HG03108 (cell line): ENCODE measurements at regions not wholly inside any gene's neighbourhood (a gene's known extent, or its start where the extent isn't known, plus 50 kb on each side); places are given as distances from the start of the nearest gene placed in this dataset.
"Not testable (repeated sequence)": the region's sequence is repeated elsewhere in the genome, so short reads cannot be mapped to it uniquely, and the experiment has no call there.

Experiments used
- ATAC-seq: cut with Tn5 transposase; IDR thresholded peaks from one replicate; pipeline ENCODE4 v1.9.1; 2021; ENCODE audit warnings: moderate library complexity; ENCODE audit not compliant: unreplicated experiment

DNA sequence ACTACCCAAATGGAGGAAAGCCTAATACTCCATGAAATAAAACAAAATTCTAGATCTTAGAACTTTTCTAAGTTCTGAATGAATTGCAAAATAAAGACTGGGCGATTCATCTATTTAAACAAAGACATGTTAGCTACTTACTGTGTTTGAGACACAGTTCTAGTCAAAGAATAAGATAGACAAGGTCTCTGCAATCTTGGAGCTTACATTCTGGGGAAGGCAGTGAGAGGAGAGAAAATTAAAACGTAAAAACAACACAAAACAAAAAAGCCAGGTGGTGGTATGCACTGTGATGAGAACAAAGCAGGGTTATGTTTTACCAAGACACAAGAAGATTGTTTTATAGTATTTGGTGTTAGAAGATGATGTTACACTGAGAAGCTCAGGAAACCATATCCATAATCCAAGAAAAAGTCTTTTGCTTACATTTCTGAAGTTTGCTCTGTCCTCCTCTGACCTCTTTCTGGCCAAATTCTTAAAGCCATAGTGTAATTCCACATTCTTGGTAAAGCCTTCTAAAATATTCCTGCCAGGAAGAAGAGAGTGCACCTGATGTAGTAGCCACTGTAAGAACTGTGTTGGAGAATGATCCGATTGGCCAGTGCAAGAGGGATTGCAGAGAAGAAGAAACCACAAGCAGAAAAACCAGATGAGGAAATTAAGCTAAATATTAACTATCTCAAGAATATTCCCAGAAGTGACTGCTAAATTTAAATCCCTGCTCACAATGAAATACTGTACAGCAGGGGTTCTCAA is 218.4 kb downstream of the PCSK1 start:
- ATAC-seq, result no peak

DNA sequence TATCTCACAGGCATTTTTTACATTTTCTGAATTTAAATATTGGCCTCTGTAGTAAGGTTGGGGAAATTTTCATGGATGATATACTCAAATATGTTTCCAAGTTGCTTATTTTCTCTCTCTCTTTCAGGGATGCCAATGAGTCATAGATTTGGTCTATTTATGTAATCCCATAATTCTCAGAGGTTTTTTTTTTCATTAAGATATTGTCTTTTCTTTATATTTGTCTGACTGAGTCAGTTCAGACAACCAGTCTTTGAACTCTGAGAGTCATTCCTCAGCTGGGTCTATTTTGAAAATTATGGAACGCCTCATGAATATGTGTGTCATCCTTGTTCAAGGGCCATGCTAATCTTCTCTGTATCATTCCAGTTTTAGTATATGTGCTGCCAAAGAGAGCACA is 223.2 kb downstream of the PCSK1 start:
- ATAC-seq, result no peak

DNA sequence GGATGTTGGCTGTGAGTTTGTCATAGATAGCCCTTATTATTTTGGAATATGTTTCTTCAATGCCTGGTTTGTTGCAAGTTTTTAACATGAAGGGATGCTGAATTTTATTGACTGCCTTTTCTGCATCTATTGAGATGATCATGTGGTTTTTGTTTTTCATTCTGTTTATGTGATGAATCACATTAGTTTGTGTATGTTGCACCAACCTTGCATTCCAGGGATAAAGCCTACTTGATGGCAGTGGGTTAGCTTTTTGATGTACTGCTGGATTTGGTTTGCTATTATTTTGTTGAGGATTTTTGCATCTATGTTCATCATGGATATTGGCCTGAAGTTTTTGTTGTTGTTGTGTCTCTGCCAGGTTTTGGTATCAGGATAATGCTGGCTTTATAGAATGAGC is 225.6 kb downstream of the PCSK1 start:
- ATAC-seq, result no peak

DNA sequence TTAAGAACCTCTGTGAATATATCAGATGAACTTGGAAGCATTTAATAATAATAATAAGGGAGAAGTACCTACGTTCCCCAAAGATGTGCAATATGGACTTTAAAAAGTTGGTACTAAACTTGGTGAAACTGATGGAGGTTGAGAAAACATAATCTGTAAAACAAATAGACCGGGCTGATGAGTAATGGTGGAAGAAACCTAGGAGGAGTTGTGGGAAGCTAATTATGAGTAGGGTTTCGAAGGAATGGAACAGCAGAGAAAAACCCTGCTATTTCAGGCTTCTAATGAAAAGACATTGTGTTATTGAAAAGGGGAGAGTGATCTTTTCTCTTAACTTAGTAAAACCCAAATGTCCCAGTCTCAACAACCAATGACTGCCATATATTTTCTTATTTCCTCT is 229.3 kb downstream of the PCSK1 start:
- no peak for ATAC-seq

DNA sequence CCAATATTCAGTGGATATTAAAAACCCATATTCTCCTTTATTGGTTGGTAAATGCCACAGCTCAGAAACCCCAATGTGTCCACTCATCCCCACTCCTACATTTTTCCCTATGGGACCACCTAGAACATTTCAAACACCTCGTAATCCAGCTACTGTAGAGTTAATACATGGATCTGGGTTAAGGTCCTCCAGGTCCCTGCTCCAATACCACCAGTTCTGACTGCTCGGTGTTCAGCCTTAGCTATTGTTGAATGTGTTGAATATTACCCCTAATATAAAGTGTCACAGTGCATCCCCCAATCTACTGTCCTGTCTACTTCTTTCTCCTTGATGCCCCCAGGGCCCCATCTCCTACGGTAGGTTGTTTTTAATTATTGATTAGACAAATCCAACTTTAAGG is 231.5 kb downstream of the PCSK1 start:
- ATAC-seq, result no peak

DNA sequence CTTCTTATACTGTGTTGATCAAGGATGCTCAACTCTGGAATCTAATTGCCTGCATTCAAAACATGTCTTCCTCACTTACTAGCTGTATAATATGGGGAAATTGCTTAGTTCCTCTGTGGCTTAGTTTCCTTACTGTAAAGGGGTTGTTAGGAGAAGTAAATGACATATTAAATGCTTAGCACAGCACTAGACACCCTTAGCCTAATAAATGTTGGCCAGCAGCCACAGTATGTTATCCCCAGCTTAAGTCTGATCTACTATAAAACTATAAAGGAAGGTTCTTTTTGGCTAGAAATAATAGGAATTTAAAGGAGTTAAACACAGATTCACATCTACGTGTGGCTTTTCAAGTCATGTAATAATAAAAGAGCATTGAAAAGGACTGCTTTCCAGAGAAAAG is 232.4 kb downstream of the PCSK1 start:
- ATAC-seq, result no peak

DNA sequence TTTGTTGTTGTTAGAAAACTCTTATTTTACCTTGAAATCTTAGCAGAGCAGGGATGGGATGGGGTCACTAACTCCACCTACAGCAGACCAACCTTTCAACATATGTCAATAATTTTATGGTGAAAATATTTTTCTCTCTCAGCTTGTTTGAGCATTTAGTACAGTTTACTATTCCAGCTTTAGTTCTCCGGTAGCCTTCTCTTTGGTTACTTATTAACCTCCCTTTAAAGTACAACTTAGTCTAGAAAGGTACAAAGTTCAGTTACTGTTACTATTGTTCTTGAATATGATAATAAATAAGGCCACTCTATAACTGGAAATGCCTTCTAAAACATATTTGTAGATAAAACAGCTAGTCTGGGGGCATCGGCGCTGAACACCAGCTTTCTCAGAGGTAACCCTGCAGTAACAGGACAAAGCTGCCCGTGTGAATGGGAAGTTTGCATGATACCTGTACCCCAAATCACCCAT is 233.3 kb downstream of the PCSK1 start:
- ATAC-seq, result no peak

DNA sequence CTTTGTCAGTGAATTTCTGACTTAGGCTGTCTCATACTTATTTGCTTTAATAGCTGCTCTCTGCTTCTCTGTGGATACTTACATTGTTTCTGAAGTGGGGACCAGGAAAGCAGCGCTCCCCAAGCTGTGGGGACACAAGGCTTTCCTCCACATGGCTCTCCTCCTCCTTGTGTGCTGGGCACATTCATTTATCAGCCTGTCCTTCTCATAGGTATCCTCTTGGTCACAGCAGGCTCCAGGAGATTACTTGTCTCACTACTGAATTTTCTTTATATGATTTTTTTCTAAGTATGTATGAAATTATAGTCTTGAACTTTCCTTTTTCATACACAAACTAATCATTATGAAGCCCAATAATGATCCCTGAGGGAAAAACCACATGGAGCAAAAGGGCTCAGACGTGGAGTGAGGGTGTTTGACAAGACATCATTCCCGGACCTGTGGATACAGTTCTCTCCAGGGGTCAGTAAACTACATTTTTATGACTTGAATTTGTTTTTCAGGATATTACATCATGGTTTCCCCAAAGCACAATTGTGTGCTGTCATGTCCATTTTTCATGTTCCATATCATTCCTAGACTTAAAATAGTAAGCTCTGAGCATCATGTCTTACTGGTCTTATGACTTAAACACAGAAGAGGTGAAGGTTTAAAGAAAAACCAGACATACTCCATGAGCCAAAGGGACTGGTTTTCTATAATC is 234.5 kb downstream of the PCSK1 start:
- ATAC-seq, result no peak

DNA sequence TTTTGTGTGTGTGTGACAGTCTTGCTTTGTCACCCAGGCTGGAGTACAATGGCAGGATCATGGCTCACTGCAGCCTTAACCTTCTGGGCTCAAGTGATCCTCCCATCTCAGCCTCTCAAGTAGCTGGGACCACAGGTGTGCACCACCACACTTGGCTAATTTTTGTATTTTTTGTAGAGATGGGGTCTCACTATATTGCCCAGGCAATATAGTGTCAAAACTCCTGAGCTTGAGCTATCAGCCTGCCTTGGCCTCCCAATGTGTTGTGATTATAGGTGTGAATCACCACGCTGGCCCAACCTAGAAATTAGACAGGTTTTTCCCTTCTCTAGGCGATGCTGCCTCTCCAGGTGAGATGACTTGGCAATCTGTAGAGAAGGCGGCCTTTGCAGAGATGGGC is 235.3 kb downstream of the PCSK1 start:
- ATAC-seq, result not testable (repeated sequence)

DNA sequence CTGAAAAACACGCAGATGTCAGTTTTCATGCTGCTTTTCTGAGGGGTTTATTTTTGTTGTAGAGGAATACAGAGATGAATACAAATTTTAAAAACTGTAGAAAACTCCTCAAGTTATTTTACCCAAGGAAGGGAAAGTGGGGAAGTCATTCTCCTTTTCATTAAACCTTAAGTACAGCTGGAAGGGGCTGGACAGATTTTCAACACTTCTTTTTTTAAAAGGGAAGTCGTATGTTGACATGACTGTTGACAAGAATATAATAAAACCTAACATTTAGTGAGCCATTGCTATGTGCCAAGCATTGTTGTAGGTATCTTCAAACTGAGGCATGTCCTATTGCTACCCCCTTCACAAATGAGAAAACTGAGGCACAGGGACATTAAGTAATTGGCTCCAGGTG is 235.7 kb upstream of the ELL2 start:
- no peak for ATAC-seq

DNA sequence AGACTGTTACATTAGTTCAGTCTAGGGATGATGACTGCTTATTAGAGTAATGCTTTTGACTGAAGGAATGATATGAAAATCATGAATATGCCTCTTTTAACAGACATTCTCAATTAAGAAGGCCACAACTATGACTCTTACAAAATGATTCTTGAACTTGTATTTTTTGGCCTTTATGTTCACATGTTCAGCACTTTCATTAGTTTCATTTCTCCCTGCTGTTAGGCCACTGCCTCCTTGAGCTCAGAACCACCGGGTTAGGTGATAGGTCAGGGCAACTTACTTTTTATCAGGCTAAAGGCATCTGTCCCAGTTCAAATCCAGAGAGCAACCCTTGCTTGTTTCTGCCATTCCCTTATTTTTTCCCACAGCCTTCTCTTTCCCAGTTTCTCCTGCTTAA is 235.2 kb upstream of the ELL2 start:
- no peak for ATAC-seq

DNA sequence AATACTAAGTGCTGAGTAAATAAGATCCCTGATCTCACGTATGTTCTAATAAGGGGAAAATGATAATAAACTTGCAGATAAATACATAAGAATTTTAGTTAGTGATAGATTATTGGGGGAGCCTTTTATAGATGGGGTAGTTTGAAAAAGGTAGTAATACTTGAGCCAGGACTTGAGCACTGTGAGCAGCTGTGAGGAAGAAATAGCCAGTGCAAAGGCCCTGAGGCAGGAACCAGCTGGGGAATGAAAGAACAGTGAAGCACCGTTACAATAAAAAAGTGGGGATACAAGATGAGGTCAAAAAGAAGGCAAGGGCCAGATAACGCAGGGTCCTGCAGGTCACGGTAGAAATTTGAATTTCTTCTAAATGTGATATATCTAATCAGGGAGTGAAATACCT is 234.8 kb upstream of the ELL2 start:
- ATAC-seq, result no peak

DNA sequence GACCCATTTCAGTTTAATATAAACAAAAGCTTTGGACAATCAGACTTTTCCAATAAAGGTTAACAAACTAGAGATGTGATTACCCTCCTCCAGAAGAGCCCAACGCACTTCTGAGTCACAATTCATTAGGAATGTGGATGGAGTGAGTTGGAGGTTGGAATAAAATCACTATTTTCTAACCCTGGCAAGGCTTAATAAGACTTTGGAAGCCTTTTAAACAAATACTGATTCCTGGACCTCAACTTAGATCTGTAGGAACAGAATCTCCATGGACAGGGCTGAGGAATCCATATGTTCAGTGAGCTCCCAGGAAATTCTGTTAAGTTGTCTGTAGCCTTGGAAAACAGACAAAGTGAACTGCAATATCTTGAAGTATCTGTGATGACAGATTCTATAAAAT is 233.5 kb upstream of the ELL2 start:
- ATAC-seq, result no peak

DNA sequence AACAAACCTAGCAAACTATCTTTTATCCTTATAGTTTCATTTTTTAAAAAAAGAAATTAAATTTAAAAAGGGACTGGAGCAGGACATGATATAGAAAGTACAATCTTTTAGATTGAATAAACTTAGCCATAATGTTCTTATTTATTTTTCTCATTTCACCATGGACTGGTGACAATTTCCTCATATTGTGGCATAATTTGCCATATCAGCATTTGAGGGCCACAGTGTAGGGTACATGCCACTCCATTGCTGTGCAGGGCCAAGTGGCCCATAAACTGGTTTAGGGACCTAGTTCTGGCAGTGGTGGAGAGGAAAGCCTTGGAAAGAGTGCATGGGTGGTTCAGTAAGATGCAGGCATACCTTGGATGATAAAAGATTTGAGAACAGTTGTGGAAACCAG is 232.9 kb upstream of the ELL2 start:
- ATAC-seq, result no peak

DNA sequence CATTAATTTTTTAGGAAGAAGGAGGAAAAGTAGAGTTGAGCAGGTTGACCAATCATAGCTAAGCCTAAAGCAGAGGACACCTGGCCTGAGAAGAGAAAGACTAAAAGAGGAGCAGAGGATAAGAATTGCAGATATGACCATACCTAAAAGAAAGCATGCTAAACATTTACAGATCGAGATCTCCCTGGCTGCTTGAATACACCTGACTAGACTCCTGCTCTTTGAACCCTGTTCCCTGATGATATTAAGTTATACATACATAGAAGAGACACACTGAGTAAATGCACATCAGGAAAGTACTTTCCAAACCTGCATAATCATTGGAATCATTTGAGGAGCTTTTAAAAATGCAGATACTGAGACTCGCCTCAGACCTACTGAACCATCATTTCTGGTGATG is 232.3 kb upstream of the ELL2 start:
- ATAC-seq, result no peak

DNA sequence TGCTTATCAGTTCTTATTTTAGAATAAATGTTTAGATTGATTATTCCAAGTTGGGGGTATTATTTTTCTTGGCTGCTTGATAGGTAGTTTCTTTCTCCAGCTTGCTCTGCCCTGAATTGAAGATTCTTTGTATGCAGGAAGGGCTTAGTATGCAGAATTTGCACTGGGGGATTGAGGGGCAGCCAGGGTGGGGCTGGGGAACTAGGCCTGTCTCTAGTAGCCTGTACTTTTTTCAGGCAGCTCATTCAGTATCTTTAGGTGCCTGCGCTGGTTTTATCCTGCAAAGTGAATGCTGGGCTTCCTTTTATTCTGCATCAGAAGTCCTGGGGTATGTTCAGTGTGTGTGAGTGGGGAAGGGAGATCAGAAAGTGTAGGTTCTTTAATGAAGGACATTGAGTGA is 228.3 kb upstream of the ELL2 start:
- no peak for ATAC-seq

DNA sequence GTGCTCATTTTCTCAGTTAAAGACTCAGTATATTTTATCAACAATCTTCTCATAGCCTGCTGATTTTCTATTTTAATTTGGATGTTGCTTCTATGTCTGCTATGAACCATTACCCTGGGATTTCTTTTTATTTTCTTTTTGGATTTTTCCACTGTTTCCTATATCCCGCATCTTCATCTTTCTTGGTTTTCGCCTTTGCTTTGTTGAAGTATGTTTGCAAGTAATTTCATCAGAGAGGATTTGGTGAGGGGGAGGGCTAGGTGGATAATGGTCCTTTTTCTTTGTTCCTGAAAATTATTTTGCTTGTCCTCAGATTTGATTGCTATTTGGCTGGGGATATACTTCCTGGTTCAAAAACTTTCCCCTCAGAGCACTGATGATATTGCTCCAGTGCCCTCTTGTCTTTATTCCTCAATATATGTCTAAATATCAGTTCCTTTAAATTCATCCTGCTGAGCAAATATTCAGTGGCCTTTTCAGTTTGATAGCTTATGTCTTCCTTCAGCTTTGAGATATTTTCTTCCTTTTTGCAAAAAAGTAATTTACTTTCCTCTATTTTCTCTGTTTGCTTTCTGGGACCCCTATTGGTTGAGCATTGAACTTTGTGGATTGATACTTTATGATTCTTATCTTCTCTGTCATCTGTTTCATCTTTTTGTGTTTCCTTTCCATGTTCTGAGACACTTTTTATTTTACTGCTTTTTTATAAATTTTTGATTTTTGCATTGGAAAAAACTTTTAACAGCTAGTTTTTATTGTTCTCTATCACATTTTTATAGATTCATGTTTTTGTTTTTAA is 227.6 kb upstream of the ELL2 start:
- no peak for ATAC-seq

DNA sequence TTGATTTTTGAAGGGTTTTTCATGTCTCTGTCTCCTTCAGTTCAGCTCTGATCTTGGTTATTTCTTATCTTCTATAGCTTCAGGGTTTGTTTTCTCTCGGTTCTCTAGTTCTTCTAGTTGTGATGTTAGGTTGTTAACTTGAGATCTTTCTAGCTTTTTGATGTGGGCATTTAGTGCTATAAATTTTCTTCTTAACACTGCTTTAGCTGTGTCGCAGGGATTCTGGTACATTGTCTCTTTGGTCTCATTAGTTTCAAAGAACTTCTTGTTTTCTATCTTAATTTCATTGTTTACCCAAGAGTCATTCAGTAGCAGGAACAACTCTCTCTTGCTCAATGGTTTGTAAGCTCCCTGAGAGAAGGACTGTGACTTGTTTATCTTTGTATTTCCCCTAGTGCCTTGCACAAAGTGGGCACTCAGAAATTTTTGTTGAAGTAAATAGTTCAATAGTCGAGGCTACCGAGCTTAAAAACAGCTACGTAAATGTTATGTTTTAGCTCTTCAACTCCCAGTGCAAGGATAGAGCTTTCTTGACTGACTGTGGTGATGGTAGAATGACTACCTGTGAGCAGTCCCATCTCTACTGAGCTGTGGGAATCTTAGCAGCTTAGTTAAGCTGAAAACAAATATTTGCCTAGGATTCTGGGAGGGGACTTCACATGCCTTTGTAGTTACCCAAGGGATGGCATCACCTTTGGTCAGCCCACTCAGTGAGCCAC is 225.8 kb upstream of the ELL2 start:
- ATAC-seq, result no peak

DNA sequence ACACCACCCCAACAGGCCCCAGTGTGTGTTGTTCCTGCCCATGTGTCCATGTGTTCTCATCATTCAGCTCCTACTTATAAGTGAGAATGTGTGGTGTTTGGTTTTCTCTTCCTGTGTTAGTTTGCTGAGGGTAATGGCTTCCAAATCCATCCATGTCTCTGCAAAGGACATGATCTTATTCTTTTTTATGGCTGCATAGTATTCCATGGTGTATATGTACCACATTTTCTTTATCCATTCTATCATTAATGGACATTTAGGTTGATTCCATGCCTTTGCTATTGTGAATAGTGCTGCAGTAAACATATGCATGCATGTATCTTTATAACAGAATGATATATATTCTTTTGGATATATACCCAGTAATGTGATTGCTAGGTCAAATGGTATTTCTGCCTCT is 222.9 kb upstream of the ELL2 start:
- ATAC-seq, result not testable (repeated sequence)

DNA sequence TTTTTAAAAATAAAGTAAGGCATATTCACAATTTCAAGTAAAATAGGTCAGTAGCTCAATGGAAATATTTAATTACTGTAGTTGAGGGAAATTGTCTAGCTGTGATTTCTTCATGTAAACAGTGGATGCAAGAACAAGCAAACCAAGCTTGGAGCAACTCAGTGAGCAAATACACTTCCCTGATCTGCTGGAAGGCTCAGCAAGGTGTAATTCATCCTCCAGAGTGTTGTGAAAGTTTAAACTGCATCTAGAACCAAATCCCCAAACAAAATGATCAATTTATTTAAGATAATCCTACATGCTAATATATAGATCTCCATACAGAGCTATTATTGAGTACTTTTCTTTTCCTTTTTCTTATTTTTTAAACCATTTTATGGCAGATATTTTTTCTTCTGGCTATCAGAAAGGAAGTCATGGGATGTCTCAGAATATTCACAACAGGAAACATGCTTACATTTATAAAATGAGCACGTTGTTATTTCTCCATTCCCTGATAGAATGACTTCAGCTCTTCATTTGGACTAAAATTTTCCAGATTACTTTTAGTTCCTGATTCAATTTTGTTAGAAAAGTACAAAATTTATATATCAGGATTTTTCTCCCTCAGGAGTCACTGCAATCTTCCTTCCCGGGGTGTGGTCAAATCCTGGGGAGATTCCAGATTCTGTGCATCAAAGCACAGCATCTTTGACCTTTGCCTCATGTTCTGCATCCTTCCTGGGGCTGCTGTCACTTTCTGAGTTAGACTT is 219.2 kb upstream of the ELL2 start:
- ATAC-seq, result no peak
